IMR-90 (cell line): ENCODE measurements at regions not wholly inside any gene's neighbourhood (a gene's known extent, or its start where the extent isn't known, plus 50 kb on each side); places are given as distances from the start of the nearest gene placed in this dataset.

Experiments
- ATAC-seq: fragments of 200-7000 bp; cut with Tn5 transposase; 2 replicates; pipeline ENCODE4 v1.9.1; 2020; ENCODE audit warnings: low read depth, mild to moderate bottlenecking, moderate library complexity
- BruUV-seq: library from RNA; stranded (reverse); fragments of 400-500 nt; replicated peaks from 2 replicates; lab custom pipeline; 2021; lab: Mats Ljungman, UMichigan
- CTCF ChIA-PET: fragments of 300-600 bp; formaldehyde crosslinking; extraction: SDS; loops from one replicate; lab custom pipeline; 2021; ENCODE audit warnings: antibody characterized with exemption; lab: Yijun Ruan, JAX
- POLR2A ChIA-PET: fragments of 300-600 bp; sonication (Branson Sonifier 250); formaldehyde crosslinking; loops from one replicate; lab custom pipeline; 2022; ENCODE audit warnings: antibody characterized with exemption; ENCODE audit not compliant: unreplicated experiment; lab: Charles Lee
- DNase-seq: peaks from one replicate; pipeline ENCODE4 v3.0.0; 2013
- H2AFZ ChIP-seq: replicated peaks from 2 replicates; pipeline ENCODE3; 2013; ENCODE audit warnings: low read length, mild to moderate bottlenecking; ENCODE audit not compliant: poor library complexity
- H2AK5ac ChIP-seq: 2 replicates; pipeline ENCODE4 v1.6.1; 2013; ENCODE audit warnings: low read depth, low read length, inconsistent platforms
- H2AK9ac ChIP-seq: replicated peaks from 2 replicates; pipeline ENCODE3; 2013; ENCODE audit warnings: mild to moderate bottlenecking, low read depth, low read length, moderate library complexity; ENCODE audit not compliant: poor library complexity
- H2BK120ac ChIP-seq: 2 replicates; pipeline ENCODE4 v1.6.1; 2013; ENCODE audit warnings: low read depth, low read length, inconsistent platforms
- H2BK15ac ChIP-seq: 3 replicates; pipeline ENCODE4 v1.6.1; 2013; ENCODE audit warnings: low read depth, low read length, inconsistent platforms
- H2BK20ac ChIP-seq: 2 replicates; pipeline ENCODE4 v1.6.1; 2013; ENCODE audit warnings: low read depth, mild to moderate bottlenecking, inconsistent platforms, low read length, moderate library complexity
- H2BK5ac ChIP-seq: 2 replicates; pipeline ENCODE4 v1.6.1; 2013; ENCODE audit warnings: mild to moderate bottlenecking, low read depth, low read length, inconsistent platforms; ENCODE audit not compliant: poor library complexity, severe bottlenecking
- H3K14ac ChIP-seq: replicated peaks from 2 replicates; pipeline ENCODE4 v1.6.1; 2013; ENCODE audit warnings: low read depth, low read length, inconsistent platforms
- H3K18ac ChIP-seq: 2 replicates; pipeline ENCODE4 v1.6.1; 2013; ENCODE audit warnings: low read depth, low read length, control low read depth
- H3K23ac ChIP-seq: 2 replicates; pipeline ENCODE4 v1.6.1; 2013; ENCODE audit warnings: low read depth, low read length, inconsistent platforms
- H3K27ac ChIP-seq: 2 replicates; pipeline ENCODE4 v1.5.1; 2013; ENCODE audit warnings: mild to moderate bottlenecking, control low read depth, low read length; ENCODE audit not compliant: insufficient read depth
- H3K27me3 ChIP-seq: 2 replicates; pipeline ENCODE4 v1.6.1; 2013; ENCODE audit warnings: low read length; ENCODE audit not compliant: control insufficient read depth, insufficient read depth
- H3K36me3 ChIP-seq: 2 replicates; pipeline ENCODE4 v1.6.1; 2013; ENCODE audit warnings: low read length, mixed read lengths; ENCODE audit not compliant: control insufficient read depth, insufficient read depth
- H3K4ac ChIP-seq: 2 replicates; pipeline ENCODE4 v1.6.1; 2013; ENCODE audit warnings: low read depth, low read length, inconsistent platforms
- H3K4me1 ChIP-seq: 2 replicates; pipeline ENCODE4 v1.6.1; 2013; ENCODE audit warnings: low read length, mixed read lengths; ENCODE audit not compliant: control insufficient read depth, insufficient read depth
- H3K4me2 ChIP-seq: 2 replicates; pipeline ENCODE4 v1.6.1; 2013; ENCODE audit warnings: low read depth, mild to moderate bottlenecking, control low read depth, low read length, moderate library complexity
- H3K4me3 ChIP-seq: 2 replicates; pipeline ENCODE4 v1.5.1; 2013; ENCODE audit warnings: low read depth, mild to moderate bottlenecking, control low read depth, low read length, moderate library complexity; ENCODE audit not compliant: insufficient read depth
- H3K56ac ChIP-seq: 2 replicates; pipeline ENCODE4 v1.6.1; 2013; ENCODE audit warnings: low read length, inconsistent platforms; ENCODE audit not compliant: insufficient read depth; ENCODE audit errors: extremely low read depth
- H3K79me1 ChIP-seq, 2 experiments: 2 replicates each; pipeline ENCODE4 v1.6.1; 2013; ENCODE audit warnings: low read length in 2 of 2, inconsistent platforms in 1 of 2, low read depth in 1 of 2
- H3K9ac ChIP-seq: 2 replicates; pipeline ENCODE4 v1.6.1; 2013; ENCODE audit warnings: low read depth, low read length, control low read depth
- H3K9me1 ChIP-seq: 2 replicates; pipeline ENCODE4 v1.6.1; 2013; ENCODE audit warnings: low read length, inconsistent platforms; ENCODE audit not compliant: insufficient read depth
- H3K9me3 ChIP-seq: 2 replicates; pipeline ENCODE4 v1.6.1; 2013; ENCODE audit warnings: low read length; ENCODE audit not compliant: control insufficient read depth, insufficient read depth
- H4K20me1 ChIP-seq: 2 replicates; pipeline ENCODE4 v1.6.1; 2013; ENCODE audit warnings: low read length, inconsistent platforms; ENCODE audit not compliant: insufficient read depth
- H4K5ac ChIP-seq: 2 replicates; pipeline ENCODE4 v1.6.1; 2013; ENCODE audit warnings: mild to moderate bottlenecking, low read depth, low read length, control low read depth
- H4K8ac ChIP-seq, 2 experiments: 2 replicates each; pipeline ENCODE4 v1.6.1; 2013; ENCODE audit warnings: low read depth in 2 of 2, low read length in 2 of 2, control low read depth in 1 of 2, inconsistent platforms in 1 of 2
- H4K91ac ChIP-seq: 2 replicates; pipeline ENCODE4 v1.6.1; 2013; ENCODE audit warnings: low read depth, low read length, inconsistent platforms; ENCODE audit not compliant: insufficient read depth
- MAFK ChIP-seq: IDR thresholded peaks from 2 replicates; pipeline ENCODE4 v1.6.1; 2012; ENCODE audit warnings: low read depth, low read length, improper control_type of control experiment
- MXI1 ChIP-seq: IDR thresholded peaks from 2 replicates; pipeline ENCODE4 v1.6.1; 2012; ENCODE audit warnings: low read depth, mild to moderate bottlenecking, low read length, moderate library complexity, borderline replicate concordance
- SMC3 ChIP-seq: fragments of 150-350 bp; IDR thresholded peaks from 2 replicates; pipeline ENCODE4 v1.6.1; 2016; ENCODE audit warnings: low read depth, mild to moderate bottlenecking, antibody characterized with exemption, low read length, moderate library complexity
- USF2 ChIP-seq: fragments of 150-350 bp; IDR thresholded peaks from 2 replicates; pipeline ENCODE4 v1.6.1; 2017; ENCODE audit warnings: mild to moderate bottlenecking, antibody characterized with exemption, low read length, low read depth
- WGBS, 2 experiments: methylation state at CpG; one replicate each; pipeline versions ENCODE4 v1.1.5 to v1.1.7; 2013; ENCODE audit warnings: missing lambda C conversion rate in 2 of 2; ENCODE audit not compliant: insufficient read length in 1 of 2; ENCODE audit errors: extremely low coverage in 2 of 2; 5-methylcytosine and 5-hydroxymethylcytosine counted together
- dilution Hi-C: fragments of 300-500 bp; cut with HindIII; formaldehyde crosslinking; loops from one replicate; pipeline ENCODE4 v1.14.3; 2018; ENCODE audit warnings: low sequenced_read_pairs; ENCODE audit not compliant: unreplicated experiment
- in situ Hi-C: fragments of 300-500 bp; cut with MboI; formaldehyde crosslinking; loops from 3 replicates; pipeline ENCODE4 v1.14.3; 2019; ENCODE audit warnings: low sequenced_read_pairs, inconsistent platforms, mixed read lengths
- intact Hi-C: fragments of 100-400 bp; cut with micrococcal nuclease; formaldehyde crosslinking; loops from 2 replicates; pipeline ENCODE4 v1.10.0; 2022

GRCh38 chr2:126785862-126786261 lies 112.8 kb upstream of the TEX51 start:
- ChIA-PET POLR2A (no interaction called here), CTCF (no interaction called here)
- Histone ChIP-seq H3K27ac (no peak overlapping the region), H3K9ac (no peak overlapping the region), H2BK15ac (no peak overlapping the region), H3K23ac (no peak overlapping the region), H3K18ac (no peak overlapping the region), H2AFZ (no peak overlapping the region), H3K27me3 (peaks cover 2% of the 10 kb centered on the region; the same call in 1 of the 2 replicates), H3K79me1 (no peaks in the 10 kb centered on the region), H3K4ac (no peak overlapping the region), H2BK20ac (no peak overlapping the region), H3K14ac (no peak overlapping the region), H3K56ac (no peak overlapping the region), H3K36me3 (no peaks in the 10 kb centered on the region), H3K4me3 (no peak overlapping the region), H4K5ac (no peak overlapping the region), H3K4me1 (no peaks in the 10 kb centered on the region), H3K9me3 (no peaks in the 10 kb centered on the region), H4K8ac (no peak overlapping the region), H2AK5ac (no peak overlapping the region), H4K20me1 (no peaks in the 10 kb centered on the region), H3K4me2 (no peak overlapping the region), H2AK9ac (no peak overlapping the region), H2BK120ac (no peak overlapping the region), H2BK5ac (no peak overlapping the region), H4K91ac (no peak overlapping the region), H3K9me1 (no peaks in the 10 kb centered on the region)
- TF ChIP-seq SMC3 (no peak), USF2 (no peak), MXI1 (no peak), MAFK (no peak)
- intact Hi-C loops = no loop called here
- in situ Hi-C loops = no loop called here
- dilution Hi-C loops = no loop called here
- ATAC-seq (no peak), DNase-seq (no peak)
- BruUV-seq = no TSS peak
- no CpG with 5 or more reads among the region's 2 CpGs for WGBS, 2 experiments
